ENCODE measurements at regions not wholly inside any gene's neighbourhood (a gene's known extent, or its start where the extent isn't known, plus 50 kb on each side); places are given as distances from the start of the nearest gene placed in this dataset.
A peak's percentile ranks its signal among the peaks of the same experiment; 100 is the strongest.

GRCh38 chr5:17364987-17365810 lies 132.8 kb upstream of the TAF11L2 start:
- Histone ChIP-seq H3K4me1 (peaks cover 15% of the 10 kb centered on the region), H3K27me3 (replicated peaks; ENCODE audit: control insufficient read depth, insufficient read depth, low read length) (no peaks in the 10 kb centered on the region), H3K9me3 (no peaks in the 10 kb centered on the region), H3K4me3 (ENCODE audit: low read depth, low read length) (no peak overlapping the region), H3K36me3 (ENCODE audit: control insufficient read depth, insufficient read depth, low read length) (no peaks in the 10 kb centered on the region)
- no TSS peak for BruUV-seq (replicated peaks)
- no peak overlapping the region for H3K27ac Mint-ChIP-seq (ENCODE audit: unreplicated experiment)
- H3K4me3 Mint-ChIP-seq (ENCODE audit: unreplicated experiment), result peak overlapping the region; percentile 7
- H3K36me3 Mint-ChIP-seq (ENCODE audit: insufficient read depth, unreplicated experiment), result peaks cover 5% of the 10 kb centered on the region
- no peak for TF ChIP-seq CTCF (IDR thresholded peaks at IDR 0.05; ENCODE audit: insufficient read depth in 1 of 2, low read depth in 1 of 2, low read length in 1 of 2, severe bottlenecking in 1 of 2, unreplicated experiment in 1 of 2)
- intact Hi-C loops (cut with micrococcal nuclease; ENCODE audit: unreplicated experiment), result loop anchor here (5.0 kb wide), 1 partner anchor 37 kb away; no protein-coding TSS in a partner anchor
- peaks cover 32% of the 10 kb centered on the region for H3K4me1 Mint-ChIP-seq (ENCODE audit: low read depth, unreplicated experiment)
- no peaks in the 10 kb centered on the region for H3K27me3 Mint-ChIP-seq (ENCODE audit: insufficient read depth, unreplicated experiment)
- ChIA-PET POLR2A (no interaction called here), CTCF (no interaction called here)
- H3K9me3 Mint-ChIP-seq (ENCODE audit: unreplicated experiment), result peaks cover 10% of the 10 kb centered on the region
- DNase-seq, result no peak

GRCh38 chr5:17365811-17366138 lies 132.3 kb upstream of the TAF11L2 start:
- H3K4me1 ChIP-seq, result peaks cover 15% of the 10 kb centered on the region
- H3K4me3 ChIP-seq (ENCODE audit: low read depth, low read length), result no peak overlapping the region
- no TSS peak for BruUV-seq (replicated peaks)
- intact Hi-C loops (cut with micrococcal nuclease; ENCODE audit: unreplicated experiment), result no loop called here
- Mint-ChIP-seq H3K36me3 (ENCODE audit: insufficient read depth, unreplicated experiment) (peaks cover 5% of the 10 kb centered on the region), H3K27ac (ENCODE audit: unreplicated experiment) (no peak overlapping the region), H3K4me1 (ENCODE audit: low read depth, unreplicated experiment) (peaks cover 32% of the 10 kb centered on the region), H3K27me3 (ENCODE audit: insufficient read depth, unreplicated experiment) (no peaks in the 10 kb centered on the region), H3K9me3 (ENCODE audit: unreplicated experiment) (peaks cover 10% of the 10 kb centered on the region), H3K4me3 (ENCODE audit: unreplicated experiment) (peak overlapping the region; percentile 7)
- TF ChIP-seq CTCF (IDR thresholded peaks at IDR 0.05; ENCODE audit: insufficient read depth in 1 of 2, low read depth in 1 of 2, low read length in 1 of 2, severe bottlenecking in 1 of 2, unreplicated experiment in 1 of 2), result no peak
- ChIA-PET POLR2A (no interaction called here), CTCF (no interaction called here)
- no peaks in the 10 kb centered on the region for H3K9me3 ChIP-seq
- H3K36me3 ChIP-seq (ENCODE audit: control insufficient read depth, insufficient read depth, low read length), result no peaks in the 10 kb centered on the region
- peak in 1 of 2 experiments; percentile 27 for DNase-seq
- no peaks in the 10 kb centered on the region for H3K27me3 ChIP-seq (replicated peaks; ENCODE audit: control insufficient read depth, insufficient read depth, low read length)

GRCh38 chr5:17367256-17367840 lies 130.7 kb upstream of the TAF11L2 start:
- Histone ChIP-seq H3K27me3 (replicated peaks; ENCODE audit: control insufficient read depth, insufficient read depth, low read length) (no peaks in the 10 kb centered on the region), H3K4me3 (ENCODE audit: low read depth, low read length) (no peak overlapping the region), H3K4me1 (peaks cover 5% of the 10 kb centered on the region; the same call in 1 of the 2 replicates), H3K9me3 (no peaks in the 10 kb centered on the region), H3K36me3 (ENCODE audit: control insufficient read depth, insufficient read depth, low read length) (no peaks in the 10 kb centered on the region)
- BruUV-seq (replicated peaks), result no TSS peak
- no peak for TF ChIP-seq CTCF (IDR thresholded peaks at IDR 0.05; ENCODE audit: insufficient read depth in 1 of 2, low read depth in 1 of 2, low read length in 1 of 2, severe bottlenecking in 1 of 2, unreplicated experiment in 1 of 2)
- no peak for DNase-seq
- Mint-ChIP-seq H3K9me3 (ENCODE audit: unreplicated experiment) (no peaks in the 10 kb centered on the region), H3K36me3 (ENCODE audit: insufficient read depth, unreplicated experiment) (peaks cover 5% of the 10 kb centered on the region), H3K27ac (ENCODE audit: unreplicated experiment) (no peak overlapping the region), H3K4me1 (ENCODE audit: low read depth, unreplicated experiment) (peaks cover 19% of the 10 kb centered on the region), H3K4me3 (ENCODE audit: unreplicated experiment) (no peak overlapping the region), H3K27me3 (ENCODE audit: insufficient read depth, unreplicated experiment) (no peaks in the 10 kb centered on the region)
- intact Hi-C loops (cut with micrococcal nuclease; ENCODE audit: unreplicated experiment), result no loop called here
- ChIA-PET CTCF (no interaction called here), POLR2A (no interaction called here)
